Epithelial cell of prostate (primary cell): ENCODE measurements at regions not wholly inside any gene's neighbourhood (a gene's known extent, or its start where the extent isn't known, plus 50 kb on each side); places are given as distances from the start of the nearest gene placed in this dataset.
A peak's percentile ranks its signal among the peaks of the same experiment; 100 is the strongest.
"Not testable (repeated sequence)": the region's sequence is repeated elsewhere in the genome, so short reads cannot be mapped to it uniquely, and the experiment has no call there.

ENCODE experiments used
- DNase-seq: peaks from one replicate; pipeline ENCODE4 v3.0.0-alpha.2; 2011; ENCODE audit warnings: low read depth, low spot score
- H3K27ac ChIP-seq: fragments of 450-650 bp; 2 replicates; pipeline ENCODE4 v1.5.1; 2017; ENCODE audit warnings: mild to moderate bottlenecking

DNA sequence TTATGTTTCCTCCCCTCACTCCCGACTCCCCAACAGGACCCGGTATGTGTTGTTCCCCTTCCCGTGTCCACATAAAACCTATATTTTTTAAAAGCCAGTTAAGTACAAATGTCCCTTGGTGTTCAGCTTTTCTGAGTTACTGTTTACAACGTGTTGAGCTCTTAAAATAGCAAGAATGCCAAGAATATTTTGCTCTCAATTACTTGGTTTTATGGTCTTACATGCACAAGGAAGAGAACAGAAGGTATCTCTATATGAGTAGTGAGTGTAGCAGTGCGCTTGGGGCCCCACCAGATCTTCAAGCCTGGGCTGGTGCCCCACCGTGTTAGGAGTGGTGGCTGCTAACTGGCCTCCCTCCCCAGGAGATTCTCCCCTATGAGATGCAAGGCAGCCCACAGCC, 75.3 kb downstream of the RIN2 start:
- no peak for DNase-seq
- no peak overlapping the region for H3K27ac ChIP-seq

DNA sequence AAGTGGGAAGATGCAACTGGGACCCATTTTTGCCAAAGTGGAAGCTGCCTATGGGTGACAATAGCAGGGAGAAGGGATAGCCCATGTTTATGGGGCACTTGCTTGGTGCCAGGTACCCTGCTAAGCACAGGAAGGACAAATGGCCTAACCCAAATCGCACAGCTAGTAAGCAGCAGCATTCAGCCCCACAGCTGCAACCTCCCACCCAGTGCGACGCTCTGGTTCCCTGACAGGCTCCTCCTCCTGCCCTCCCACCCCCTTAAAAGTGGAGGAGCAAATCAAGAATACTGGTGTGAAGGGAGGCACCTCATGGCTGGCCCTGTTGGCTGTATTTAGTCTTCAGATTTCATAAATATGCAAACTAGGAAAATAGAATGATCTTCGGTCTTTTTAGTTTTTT, 76.2 kb downstream of the RIN2 start:
- no peak for DNase-seq

DNA sequence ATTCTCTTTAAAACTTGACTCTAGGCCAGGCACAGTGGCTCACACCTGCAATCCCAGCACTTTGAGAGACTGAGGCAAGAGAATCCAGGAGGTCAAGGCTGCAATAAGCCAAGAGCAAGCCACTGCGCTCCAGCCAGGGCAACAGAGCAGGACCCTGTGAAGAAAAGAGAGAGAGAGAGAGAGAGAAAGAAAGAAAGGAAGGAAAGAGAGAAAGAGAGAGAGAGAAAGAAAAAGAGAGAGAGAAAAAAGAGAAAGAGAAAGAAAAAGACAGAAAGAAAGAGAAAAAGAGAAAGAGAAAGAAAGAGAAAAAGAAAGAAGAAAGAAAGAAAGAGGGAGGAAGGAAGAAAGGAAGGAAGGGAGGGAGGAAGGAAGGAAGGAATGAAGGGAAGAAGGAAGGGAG, 76.7 kb downstream of the RIN2 start:
- H3K27ac ChIP-seq, result no peak overlapping the region

More for the DNA sequence above, 76.2 kb downstream of the RIN2 start:
- no peak overlapping the region for H3K27ac ChIP-seq

DNA sequence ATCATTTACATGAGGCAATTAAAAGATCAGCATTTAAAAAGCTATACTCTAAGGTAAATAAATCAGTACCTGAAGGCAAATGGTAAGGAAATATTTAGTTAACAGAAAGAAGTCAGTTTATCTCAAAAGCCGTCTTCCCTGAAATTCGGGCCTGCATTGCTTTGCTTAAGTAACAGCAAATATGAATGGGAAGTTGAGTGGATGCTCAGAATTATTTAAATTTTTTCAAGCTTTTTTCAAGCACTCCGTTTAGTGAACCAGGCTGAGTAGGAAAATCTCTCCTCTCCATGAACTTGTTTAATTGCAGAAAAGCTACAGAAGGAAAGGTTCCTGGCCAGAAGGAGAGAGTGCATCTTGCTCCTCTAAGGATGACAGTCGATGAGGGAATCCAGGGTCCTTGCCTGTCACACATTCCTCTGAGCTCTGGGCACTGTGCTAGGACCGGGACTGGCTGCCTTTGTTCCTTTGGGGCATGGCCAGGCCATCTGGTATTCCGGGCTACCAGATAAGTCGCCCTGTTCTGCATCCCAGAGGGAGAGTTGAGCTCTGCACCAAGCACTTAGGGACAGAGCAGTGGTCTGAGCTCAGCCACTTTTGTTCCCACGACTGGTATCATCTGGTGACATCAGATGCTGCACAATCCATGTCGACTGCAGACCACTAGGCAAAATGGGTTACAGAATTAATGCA, 77.6 kb downstream of the RIN2 start:
- no peak for DNase-seq
- H3K27ac ChIP-seq, result no peak overlapping the region

More for the DNA sequence above, 76.7 kb downstream of the RIN2 start:
- no peak for DNase-seq

DNA sequence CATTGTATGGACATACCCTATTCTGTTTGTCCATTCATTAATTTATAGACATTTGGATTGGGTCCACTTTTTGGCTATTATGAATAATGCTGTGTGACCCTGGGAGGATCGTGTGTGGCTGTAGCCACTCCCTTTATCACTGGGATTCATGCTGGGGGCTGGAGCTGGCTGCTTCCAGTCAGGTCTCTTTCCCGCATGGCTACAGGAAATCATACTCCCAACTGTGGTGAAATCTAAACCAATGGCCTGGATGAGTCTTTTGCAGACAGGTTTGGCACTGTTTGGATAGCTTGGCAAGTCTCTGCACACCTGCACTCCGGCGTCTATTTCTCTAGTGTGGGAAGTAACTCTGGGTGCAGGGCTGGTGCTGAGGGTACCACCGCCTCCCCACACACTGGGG, 80.4 kb downstream of the RIN2 start:
- no peak overlapping the region for H3K27ac ChIP-seq

DNA sequence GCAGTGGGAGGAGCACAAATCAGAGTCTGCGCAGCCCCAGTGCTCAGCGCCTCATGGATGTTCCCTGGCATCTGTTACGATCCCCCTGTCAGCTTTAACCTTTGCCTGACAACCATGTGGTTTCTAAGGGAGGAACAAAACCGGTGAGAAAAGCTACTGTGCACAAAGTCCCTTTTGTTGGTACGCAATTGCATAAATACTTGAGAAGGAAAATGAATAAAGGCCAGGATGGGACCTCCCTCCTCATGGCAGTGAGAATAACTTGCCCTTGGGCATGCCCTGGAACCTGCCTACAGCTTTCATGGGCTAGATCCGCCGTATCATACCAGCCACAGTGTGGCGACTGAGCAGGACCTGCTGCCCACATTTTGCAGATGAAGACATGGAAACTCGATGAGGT, 81.0 kb downstream of the RIN2 start:
- H3K27ac ChIP-seq, result no peak overlapping the region
- DNase-seq, result no peak

More for the DNA sequence above, 80.4 kb downstream of the RIN2 start:
- no peak for DNase-seq

DNA sequence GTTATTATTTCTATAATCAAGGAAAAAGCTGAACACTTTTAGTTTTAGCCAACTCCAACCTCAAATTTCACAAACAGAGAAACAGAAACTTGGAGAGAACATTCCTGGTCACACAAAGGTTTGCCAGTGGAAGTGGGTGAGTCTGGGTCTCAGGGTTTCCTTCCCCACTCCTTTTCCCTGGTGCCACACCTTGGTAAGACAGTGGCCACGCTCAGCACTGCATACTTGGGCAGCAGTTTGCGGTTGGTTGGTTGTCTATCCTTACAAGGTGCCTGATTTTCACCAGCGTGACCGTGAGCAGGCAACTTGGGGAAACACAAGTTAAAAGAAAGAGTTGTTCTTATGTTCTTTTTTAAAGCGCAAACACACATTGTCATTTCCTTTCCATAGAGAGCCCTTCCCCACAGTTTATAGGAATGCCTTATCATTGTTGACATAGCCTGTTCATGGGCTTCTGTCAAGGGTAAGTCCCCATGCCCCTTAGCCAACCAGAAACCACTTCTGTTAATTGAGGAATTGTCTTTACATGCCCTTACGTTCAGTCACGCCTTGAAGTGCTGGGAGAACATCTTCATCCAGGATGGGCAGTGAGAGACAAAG, 82.2 kb downstream of the RIN2 start:
- H3K27ac ChIP-seq, result no peak overlapping the region
- no peak for DNase-seq

DNA sequence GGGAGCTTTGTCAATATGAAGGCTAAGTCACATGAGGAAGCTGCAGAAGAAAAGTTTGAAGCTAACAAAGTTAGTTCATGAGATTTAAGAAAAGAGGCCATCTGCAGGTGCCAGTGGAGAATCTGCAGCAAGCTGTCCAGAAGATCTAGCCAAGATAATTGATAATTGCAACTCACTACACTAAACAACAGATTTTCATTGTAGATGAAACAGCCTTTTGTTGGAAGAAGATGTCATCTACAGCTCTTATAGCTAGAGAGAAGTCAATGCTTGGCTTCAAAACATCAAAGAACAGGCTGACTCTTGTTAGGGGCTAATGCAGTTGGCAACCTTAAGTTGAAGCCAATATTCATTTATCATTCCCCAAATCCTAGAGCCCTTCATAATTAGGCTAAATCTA, 83.7 kb downstream of the RIN2 start:
- DNase-seq, result no peak

DNA sequence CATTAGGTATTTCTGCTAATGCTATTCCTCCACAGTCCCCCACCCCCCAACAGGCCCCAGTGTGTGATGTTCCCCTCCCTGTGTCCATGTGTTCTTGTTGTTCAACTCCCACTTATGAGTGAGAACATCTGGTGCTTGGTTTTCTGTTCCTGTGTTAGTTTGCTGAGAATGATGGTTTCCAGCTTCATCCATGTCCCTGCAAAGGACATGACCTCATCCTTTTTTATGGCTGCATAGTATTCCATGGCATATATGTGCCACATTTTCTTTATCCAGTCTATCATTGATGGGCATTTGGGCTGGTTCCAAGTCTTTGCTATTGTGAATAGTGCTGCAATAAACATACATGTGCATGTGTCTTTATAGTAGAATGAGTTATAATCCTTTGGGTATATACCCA, 86.8 kb downstream of the RIN2 start:
- DNase-seq, H3K27ac ChIP-seq: not testable (repeated sequence)

More for the DNA sequence above, 83.7 kb downstream of the RIN2 start:
- H3K27ac ChIP-seq, result no peak overlapping the region

DNA sequence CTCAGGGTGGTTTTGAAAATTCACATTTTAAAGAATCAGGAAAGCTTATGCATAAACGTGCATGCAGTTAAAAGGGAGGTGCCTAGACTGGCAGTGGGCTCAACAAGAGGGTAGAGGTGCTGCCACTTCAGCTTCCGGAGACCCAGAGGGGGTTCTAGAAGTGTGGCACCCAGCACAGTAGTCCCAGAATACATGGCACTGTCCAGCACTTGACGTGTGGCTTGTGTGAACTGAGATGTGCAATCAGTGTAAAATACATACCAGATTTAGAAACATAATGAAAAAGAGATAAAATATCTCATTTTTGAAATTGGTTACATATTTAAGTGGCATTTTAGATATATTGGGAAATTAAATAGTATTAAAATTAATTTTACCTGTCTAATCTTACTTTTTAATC, 89.3 kb downstream of the RIN2 start:
- DNase-seq, result no peak
- H3K27ac ChIP-seq, result no peak overlapping the region

DNA sequence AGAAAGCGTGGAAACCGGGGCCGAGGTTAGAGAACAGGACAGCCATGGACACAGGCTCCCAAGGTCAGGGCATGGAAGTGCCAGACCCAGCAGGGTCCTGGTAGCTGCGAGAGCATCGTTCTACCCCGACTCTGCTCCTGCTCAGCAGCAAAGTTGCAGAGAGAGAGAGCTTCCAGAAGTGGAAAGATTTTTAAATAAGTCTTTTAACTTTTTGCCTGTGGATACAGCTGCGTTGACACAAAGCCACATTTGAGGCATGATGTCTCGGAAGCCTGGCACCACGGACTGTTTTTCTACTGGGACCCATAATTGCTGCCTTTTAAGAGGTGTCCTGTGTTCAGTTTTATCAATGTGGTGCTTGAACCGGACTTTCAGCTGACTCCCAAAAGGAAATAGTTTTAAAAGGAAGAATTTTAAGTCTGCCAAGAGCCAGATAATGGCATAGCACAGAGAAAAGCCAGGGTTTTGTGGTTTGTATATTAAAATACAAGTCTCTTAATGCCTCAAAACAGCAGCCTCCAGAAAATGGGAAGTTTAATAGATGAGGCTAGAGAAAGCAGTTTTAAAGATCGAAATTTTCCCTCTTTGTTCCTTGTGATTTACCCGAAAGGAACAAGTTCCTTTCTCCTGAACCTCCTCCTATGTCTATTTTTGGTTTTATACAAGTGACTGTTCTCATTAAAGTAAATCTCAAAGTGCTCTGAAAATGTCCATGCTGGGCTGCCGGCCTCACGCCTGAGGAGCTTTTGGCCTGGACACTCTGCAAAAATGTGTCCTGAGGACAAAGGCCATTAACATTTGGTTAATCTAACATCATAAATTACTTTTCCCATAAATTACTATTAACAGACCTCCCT, 91.5 kb downstream of the RIN2 start:
- no peak for DNase-seq
- no peak overlapping the region for H3K27ac ChIP-seq

DNA sequence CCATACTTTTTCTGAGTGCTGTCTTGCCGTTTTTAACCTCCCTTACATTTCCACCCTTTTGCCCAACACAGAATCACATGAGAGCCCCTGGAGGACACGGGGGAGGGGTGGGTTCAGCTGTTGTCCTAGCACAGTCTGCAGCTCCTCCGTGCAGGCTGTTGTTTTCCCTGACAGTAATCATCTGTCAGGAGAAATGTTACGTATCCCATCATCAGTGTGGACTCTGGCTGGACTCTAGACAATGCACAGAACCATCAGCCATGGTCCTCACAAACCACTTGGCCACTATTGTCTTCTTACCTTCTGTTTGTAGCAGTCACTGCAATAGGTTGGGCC, 92.1 kb downstream of the RIN2 start:
- DNase-seq, result no peak
- H3K27ac ChIP-seq, result no peak overlapping the region

DNA sequence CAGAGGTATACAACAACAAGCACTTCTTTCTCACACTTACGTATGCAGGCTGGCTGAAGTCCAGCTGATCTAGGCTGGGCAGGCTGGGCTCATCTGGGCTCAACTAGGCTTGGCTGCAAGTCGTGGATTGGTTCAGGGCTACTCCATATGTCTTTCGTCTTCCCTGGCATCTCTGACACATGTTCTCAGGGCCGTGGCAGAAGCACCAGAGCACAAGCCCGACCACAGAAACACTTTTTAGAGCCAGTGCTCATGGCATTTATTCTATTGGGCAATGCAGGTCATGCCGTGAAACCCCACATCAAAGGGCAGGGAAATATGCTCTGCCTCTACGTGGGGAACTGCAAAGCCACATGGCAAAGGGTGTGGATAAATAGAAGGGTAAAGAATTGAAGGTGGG, 93.8 kb downstream of the RIN2 start:
- no peak overlapping the region for H3K27ac ChIP-seq
- no peak for DNase-seq

DNA sequence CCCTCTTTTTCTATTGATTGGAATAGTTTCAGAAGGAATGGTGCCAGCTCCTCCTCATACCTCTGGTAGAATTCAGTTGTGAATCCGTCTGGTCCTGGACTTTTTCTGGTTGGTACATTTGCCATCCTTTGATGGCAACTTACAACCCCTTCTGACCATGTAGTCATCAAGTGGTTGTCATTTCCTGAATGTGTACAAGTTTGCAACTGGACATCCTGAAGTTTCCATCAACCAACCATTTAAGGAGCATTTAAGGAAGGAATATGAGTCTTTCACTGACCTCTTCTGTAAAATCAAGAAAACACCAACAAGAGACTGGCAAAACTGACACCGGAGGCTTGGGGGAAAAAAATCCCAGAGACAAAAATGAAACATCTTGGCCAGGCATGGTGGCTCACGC, 97.4 kb downstream of the RIN2 start:
- no peak overlapping the region for H3K27ac ChIP-seq

DNA sequence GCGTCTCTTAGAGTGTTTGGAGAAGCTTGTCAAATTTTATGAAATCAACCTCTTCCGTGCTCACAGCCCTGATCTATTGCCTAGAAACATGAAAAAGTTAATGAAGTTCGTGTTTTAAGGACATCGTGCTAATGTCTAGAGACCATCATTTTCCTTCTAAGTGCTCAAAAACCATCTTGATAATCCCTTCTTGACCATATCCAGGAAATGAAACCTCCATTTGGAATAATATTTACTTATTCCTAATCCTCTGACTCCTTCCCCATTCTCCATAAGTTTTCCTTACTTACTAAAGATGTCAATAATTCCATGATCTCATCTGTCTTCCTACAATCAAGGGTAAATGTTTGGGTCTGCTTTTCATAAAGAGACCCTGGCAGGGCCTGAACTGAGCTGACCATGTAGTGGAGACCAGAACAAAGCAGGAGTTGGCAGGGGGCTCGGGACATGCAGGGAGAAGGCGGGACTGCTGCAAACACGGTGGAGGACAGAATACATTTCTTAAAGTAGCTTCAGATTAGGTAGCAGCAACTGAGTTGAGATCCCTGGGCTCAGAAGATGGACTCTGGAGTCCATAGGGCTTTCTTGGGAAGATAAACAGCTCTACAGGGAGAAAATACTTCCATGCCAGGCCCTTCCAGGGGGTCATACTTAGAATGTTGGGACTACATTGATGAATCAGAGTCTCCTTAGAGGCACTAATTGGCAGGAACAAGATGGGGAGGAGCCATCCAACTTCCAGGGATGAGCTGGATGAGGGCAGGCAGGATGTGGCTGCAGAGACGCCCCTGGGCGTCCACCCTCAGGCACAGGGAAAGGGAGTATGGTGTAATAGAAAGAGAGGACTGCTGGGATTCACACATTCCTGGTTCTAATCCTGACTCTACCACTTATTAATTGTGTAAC, 100.7 kb downstream of the RIN2 start:
- H3K27ac ChIP-seq, result no peak overlapping the region

More for the DNA sequence above, 97.4 kb downstream of the RIN2 start:
- DNase-seq, result no peak

DNA sequence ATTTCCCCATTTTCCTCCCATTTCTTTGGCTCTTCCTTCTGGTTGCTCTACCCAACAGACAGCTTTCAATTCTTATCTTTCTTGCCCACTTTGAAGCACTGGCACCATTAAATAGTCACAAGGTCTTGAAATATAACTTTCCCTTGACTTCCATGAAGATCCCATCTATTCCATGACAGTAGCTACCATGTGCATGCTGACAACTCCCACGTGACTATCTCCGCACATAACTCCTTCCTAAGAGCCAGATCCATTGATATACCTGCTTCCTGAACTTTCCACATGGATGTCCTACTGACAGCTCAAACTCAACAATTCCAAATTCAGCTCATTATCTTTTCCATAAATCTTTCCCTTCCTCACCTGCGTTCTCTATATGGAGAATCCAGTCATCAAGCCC, 101.4 kb downstream of the RIN2 start:
- no peak for DNase-seq
- no peak overlapping the region for H3K27ac ChIP-seq

More for the DNA sequence above, 100.7 kb downstream of the RIN2 start:
- DNase-seq, result no peak

DNA sequence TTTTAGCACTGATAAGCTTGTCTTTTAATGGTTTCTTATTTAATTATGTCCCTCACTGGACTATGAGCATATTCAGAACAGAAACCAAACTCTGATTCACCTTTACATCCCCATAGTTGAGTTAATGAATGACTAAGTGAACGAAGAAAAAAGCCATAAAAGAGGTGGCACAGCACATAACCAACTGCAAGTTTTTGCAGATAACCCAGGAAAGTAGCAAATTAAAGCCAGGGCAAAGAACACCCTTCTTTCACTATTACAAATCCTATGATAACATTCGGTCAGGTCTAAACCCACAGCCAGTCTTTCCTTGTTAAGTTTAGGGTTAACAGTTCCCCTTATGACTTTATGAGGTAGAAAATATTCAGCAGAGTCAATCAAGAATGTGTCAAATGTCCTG, 102.7 kb downstream of the RIN2 start:
- no peak for DNase-seq
- no peak overlapping the region for H3K27ac ChIP-seq

DNA sequence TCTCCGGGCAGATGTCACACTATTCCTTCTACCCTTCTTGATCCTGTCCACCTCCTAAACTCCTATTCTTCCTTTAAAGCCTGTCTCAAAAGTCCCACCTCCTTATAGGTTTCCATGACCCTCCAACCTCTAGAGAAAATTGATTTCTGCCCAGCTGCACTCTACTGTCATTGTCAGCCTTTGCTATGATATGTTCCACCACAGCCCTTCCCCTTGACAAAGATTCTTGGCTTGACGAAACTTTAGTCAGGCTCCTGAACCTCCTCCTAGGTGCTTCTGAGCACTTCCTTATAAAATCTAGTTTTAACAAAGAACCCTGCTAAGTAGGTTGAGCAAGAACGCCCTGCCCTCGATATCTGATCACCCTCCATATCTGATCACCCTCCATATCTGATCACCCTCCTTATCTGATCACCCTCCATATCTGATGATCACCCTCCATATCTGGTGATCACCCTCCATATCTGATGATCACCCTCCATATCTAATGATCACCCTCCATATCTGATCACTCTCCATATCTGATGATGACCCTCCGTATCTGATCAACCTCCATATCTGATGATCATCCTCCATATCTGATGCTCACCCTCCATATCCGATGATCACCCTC, 103.2 kb downstream of the RIN2 start:
- DNase-seq, result no peak
- H3K27ac ChIP-seq, result no peak overlapping the region

DNA sequence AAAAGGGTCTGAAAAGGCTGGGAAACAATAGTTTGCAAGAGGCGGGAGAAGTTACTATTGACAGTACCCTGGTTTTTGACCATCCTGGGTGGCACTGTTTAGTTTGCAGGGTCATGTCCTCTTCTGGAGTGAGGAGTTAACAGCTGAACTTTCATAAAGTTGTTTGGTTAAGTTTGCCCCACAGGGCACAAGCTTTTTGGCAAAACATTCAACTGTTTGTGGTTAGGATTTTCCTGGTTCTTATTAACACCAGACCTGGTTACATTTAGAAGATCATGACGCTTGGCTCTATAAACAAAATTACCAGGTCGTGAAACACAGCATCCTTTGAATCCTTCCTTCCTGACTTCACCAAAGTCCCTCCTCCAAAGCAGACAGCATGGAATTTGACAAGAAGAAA, 106.1 kb downstream of the RIN2 start:
- no peak for DNase-seq
- no peak overlapping the region for H3K27ac ChIP-seq

DNA sequence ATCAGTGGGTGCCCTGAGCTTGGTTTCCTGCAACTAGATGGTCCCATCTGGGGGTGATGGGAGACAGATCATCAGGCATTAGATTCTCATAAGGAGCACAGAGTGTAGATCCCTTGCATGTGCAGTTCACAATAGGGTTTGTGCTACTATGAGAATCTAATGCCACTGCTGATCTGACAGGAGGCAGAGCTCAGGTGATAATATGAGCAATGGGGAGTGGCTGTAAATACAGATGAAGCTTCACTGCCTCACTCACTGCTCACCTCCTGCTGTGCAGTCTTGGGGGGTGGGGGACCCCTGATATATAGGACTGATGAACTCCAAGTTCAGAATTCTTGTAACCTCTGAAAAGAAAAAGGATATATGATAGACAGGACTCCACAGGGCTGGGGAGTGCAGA, 108.0 kb downstream of the RIN2 start:
- no peak for DNase-seq
- peak overlapping the region; percentile 29 for H3K27ac ChIP-seq
